SH-SY5Y (cell line): ENCODE measurements at regions not wholly inside any gene's neighbourhood (a gene's known extent, or its start where the extent isn't known, plus 50 kb on each side); places are given as distances from the start of the nearest gene placed in this dataset.

Experiments
- GATA2 ChIP-seq: IDR thresholded peaks from 2 replicates; pipeline ENCODE4 v1.6.1; 2011; ENCODE audit warnings: mild to moderate bottlenecking, low read depth, low read length
- GATA3 ChIP-seq: IDR thresholded peaks from 2 replicates; pipeline ENCODE4 v1.6.1; 2011; ENCODE audit warnings: low read depth, mild to moderate bottlenecking, low read length, moderate library complexity

- TF ChIP-seq GATA3 (no peak), GATA2 (no peak)
These were observed 462.1 kb upstream of the C1orf87 start for GRCh38 chr1:60535713-60536112.
